Fibroblast of skin of right biceps (primary cell): ENCODE measurements at regions not wholly inside any gene's neighbourhood (a gene's known extent, or its start where the extent isn't known, plus 50 kb on each side); places are given as distances from the start of the nearest gene placed in this dataset.
"Not testable (repeated sequence)": the region's sequence is repeated elsewhere in the genome, so short reads cannot be mapped to it uniquely, and the experiment has no call there.

ENCODE experiments used
- DNase-seq: peaks from one replicate; pipeline ENCODE4 v3.0.0-alpha.2; 2013

- DNase-seq = no peak
Measured at GRCh38 chr6:105688573-105688972, 285.7 kb upstream of the PREP start.

DNA sequence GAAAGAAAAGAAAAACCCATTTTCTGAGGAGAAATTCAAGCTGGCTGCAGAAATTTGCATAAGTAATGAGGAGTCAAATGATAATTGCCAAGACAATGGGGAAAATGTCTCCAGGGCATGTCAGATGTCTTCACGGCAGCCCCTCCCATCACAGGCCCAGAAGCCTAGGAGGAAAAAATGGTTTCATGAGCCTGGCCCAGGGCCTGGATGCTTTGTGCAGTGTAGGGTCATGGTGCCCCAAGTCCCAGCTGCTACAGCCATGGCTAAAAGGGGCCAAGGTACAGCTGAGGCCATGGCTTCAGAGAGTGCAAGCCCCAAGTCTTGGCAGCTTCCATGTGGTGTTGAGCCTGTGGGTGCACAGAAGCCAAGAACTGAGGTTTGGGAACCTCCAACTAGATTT lies 283.9 kb upstream of the PREP start:
- DNase-seq = not testable (repeated sequence)

DNA sequence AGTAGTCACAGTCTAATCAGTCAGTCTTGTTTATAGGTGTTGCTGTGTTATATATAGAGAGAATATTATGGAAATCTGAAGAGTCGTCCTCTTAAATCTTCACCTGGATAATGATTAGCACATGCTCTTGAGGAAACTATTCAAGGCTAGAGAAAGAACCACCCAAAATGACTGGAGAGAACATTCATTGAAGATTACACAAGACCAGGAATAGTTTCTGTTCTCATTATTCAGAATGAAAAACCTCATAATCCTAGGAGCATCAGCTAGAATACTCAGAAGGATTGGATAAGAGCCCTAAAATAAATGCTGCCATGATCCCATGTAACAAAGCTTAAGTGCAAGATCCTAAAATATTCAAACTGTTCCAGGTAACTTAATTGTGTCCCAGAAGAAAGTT lies 278.2 kb upstream of the PREP start:
- DNase-seq = no peak

GRCh38 chr6:105680131-105680530 lies 277.2 kb upstream of the PREP start:
- no peak for DNase-seq

GRCh38 chr6:105678516-105678915 lies 275.6 kb upstream of the PREP start:
- peak; percentile 16 for DNase-seq

DNA sequence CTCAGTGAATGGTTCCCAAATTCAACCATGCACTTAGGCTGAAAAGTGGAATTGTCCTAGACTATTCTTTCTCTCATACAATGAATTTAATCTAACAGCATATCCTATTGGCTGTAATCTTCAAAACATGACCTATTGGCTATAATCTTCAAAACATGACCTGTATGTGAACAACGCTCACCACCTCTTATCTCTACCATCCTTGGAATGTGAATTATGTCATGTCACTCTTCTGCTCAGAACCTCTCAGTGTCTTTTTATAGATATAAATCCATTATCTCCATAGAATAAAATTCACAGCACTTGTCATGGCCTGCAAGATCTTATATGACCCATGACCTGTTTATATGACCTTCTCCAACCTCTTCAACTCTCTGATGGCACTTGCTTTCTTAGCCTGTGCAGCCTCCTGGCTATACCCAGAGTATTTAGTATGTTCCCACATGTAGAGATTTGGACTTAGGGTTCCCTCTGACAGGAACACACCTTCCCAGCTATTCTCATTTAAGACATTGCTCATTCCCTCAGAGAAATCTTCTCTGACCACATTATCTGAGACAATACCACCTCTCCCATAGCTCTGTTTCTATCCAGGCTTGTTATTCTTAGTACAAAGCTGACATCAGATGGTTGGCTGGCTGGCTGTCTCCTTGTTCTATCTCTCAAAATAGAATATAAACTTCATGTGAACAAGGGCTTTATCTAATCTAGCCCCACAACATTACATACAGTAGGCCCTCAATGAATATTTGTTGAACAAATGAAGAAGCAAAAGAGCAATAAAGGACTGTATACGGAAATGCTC lies 275.0 kb upstream of the PREP start:
- DNase-seq = peak; percentile 6

DNA sequence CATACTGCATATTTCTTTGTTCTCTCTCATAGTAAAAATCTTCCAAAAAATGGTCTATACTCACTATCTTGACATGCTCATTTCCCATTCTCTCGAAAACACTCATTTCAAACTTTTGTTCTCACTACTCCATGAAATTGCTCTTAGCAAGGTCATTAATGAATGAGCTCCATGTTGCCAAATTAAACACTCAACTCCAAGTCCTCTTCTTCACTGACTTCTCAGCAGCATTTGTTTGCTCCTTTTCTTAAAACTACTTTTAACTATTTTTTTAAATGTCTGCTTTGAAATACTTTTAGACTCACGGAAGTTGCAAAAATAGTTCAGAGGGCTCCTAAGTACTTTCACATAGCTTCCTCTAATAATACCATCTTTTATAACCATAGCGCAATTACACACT lies 274.0 kb upstream of the PREP start:
- no peak for DNase-seq

DNA sequence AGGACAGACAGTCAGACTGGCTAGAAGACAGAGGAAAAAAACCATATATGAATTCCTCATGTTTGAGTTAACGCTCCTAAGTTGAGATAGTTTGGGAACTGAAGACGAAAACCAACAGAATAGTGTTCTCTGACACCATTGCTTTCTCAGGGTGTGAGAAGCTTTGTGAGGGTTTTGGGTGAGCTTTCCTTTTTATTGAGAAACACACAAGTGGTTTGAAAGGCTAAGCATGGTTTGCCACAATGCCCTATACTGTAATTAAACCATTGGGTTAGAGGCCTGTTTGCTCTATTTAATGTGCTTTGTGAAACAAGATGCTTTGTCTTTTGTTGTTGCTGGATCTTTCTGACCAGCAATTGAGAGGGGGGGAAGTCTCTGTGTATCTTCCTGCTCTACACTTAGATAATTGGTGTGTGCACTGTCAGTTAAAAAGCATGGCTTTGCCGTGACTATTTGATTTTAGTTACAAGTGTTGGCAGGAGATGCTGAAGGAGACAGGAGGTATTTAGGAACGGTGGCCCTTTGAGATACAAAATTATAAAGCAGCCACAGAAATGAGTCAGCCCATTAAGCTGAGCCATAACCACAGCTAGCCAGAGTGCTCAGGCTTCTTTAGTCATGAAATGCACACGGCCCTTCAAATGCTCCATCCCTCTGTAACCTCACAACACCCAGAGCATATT lies 273.0 kb upstream of the PREP start:
- DNase-seq = peak; percentile 95

- not testable (repeated sequence) for DNase-seq
Measured at GRCh38 chr6:105672856-105673538, 270.1 kb upstream of the PREP start.

DNA sequence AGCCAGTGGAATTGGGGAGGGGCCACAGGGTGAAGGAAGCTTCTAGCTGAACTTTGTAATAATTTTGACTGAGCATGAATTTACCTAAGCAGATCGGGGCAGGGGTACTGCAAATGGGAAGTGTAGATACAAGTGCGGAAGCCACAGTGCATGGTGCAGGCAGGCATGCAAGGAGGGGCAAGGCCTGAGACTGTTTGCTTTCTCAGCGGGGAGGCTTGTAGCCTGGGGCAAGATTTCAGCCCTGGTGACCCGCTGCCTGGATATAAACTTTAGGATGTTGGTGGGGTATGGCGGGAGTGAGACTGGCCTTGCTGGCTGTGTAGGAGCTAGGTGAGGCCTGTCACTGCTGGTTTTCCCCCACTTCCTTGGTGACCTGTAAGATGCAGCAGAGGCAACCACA lies 266.4 kb upstream of the PREP start:
- no peak for DNase-seq

DNA sequence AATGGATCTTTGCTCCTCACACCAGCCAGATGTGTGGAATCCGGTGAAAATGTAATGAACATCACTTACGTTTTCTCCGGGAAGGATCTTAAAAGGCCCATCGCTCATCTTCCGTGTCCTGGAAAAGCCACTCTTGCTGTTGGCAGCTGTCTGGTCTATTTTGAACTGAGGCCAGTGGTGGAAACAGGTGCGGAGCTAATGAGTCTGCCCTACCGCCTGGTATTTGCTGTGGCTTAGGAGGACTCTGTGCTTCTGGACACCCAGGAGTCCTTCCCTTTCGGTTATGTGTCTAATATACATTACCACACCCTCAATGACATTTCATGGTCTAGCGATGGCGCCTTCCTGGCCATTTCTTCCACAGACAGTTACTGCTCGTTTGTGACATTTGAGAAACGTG lies 264.2 kb upstream of the PREP start:
- DNase-seq = no peak

- DNase-seq = no peak
Measured at GRCh38 chr6:105664931-105665330, 262.0 kb upstream of the PREP start.

DNA sequence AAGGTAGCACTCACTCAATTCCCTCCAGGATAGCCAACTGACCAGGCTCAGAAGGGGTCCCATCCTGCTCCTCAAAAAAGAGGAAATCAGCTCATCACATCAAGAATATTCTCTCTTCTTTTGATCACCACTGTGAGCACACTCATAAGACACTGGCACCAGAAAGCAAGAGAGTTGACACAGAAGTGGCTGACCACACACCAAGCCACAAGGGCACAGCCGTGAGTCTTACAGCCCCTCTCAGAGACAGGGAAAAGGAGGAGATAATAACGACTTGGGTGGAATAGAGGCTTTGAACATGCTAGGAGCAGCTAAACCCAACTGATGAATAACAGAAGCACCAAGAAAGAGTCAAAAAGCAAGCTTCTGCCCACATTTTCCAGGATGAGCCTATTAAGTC lies 249.1 kb upstream of the PREP start:
- no peak for DNase-seq

DNA sequence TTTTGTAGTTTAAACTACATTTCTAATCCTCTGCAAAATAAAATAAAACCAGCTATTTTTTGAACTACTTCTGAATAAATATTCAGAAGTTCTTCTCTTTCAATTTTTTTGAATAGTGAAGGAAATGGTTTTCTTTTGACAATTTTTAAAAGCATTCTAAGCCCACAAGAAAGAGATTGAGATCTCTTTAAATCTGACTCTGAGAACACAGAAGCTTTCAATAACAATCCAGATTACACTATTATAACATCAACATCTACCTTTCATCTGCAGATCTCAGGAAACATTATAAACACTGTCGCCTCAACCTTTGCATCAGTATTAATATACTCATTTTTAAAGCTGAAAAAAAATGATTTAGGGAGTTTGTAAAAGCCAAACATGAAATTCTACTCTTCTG lies 247.5 kb upstream of the PREP start:
- no peak for DNase-seq

DNA sequence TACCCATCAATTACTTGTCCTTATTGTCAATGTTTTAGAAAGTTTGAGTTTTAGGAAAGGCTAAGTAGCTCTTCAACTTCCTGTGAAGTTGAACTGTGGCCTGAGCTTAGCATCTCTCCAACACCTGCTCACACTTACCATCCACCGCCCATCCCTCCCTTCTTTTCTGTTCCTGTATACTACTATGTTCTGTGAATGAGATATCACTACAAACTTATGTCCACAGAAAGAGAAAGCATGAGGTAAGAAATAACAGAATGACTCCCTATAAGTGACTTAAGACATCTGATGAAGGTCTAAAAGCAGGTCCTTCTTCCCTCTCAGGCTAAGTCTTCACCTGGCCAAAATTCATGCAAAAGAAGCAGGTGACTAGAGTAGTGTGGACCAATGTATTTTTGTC lies 246.3 kb upstream of the PREP start:
- DNase-seq = no peak

GRCh38 chr6:105648276-105648675 lies 245.4 kb upstream of the PREP start:
- no peak for DNase-seq

DNA sequence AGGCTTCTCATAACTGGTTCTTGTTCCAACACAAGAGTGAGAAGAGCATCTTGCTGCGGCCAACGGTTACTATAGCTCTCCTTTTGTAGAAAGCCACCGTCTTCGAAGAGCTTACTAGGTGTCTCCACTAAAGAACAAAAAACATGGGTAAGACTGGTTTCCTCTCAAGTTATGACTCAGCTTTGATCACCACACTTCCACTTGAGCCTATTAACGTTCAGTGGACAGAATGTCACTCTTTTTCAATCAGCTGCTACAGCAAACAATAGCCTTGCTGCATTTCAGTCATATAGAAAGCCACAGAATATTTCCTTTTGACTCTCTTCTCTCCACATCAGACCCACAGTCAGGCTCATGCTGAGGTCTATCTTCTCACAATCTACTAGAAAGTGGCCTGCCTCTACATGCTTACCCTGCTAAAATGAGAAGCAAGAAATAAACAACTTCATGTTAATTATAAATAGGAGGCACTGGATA lies 243.5 kb upstream of the PREP start:
- DNase-seq = peak; percentile 6

GRCh38 chr6:105645958-105646357 lies 243.1 kb upstream of the PREP start:
- DNase-seq = no peak

DNA sequence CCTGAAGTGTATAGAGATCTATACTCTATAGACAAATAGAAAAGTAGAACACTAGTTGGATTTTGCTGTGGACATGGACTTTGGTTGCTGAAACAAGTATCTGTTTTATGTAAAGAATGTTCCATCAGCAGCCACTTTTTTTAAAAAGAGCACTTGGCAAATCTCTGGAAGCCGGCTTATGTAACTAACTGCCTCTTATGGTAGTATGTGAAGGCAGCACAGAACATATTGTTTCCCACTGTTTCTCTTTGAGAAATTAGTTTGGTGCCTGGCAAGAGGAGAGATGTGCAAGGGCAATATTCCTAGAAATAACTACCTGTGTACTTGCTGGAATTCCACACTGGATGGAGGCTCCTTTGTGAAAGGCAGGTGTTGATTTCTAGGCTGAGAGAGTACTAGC lies 242.3 kb upstream of the PREP start:
- no peak for DNase-seq

GRCh38 chr6:105644691-105645090 lies 241.8 kb upstream of the PREP start:
- DNase-seq = no peak

DNA sequence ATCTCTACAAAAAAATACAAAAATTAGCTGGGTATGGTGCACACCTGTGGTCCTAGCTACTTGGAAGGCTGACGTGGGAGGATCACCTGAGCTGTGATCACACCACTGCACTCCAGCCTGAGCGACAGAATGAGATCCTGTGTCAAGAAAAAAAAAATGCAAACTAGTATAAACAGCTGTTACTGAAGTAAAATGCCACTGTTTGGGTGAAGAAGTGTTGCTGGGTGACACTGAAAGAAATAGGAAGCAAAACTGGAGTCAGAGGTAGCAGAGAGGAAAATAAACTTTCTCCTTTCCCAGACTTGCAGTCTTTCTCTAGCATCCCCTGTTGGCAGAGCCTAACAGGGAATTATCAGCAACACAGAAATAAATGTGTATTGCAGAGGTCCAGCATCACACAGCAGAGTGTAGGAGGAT lies 241.2 kb upstream of the PREP start:
- no peak for DNase-seq

DNA sequence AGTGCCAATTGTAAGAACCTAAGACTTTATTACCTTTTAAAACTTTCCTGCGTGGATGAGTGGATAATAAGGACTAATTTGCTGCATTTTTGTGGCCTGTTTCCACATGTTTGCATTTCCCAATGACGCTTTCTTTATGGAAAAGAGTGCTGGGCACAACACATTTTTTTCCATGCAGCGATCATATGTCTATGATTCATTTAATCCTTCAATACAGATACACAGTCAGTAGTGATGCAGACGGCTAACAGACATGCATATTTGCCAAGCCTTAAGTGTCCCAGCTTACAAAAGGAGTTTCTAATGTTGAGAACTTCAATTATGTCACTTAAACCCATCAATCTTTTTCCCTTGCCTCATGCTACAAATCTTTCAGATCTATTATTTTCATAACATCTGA lies 239.8 kb upstream of the PREP start:
- DNase-seq = peak; percentile 76

- no peak for DNase-seq
Measured at GRCh38 chr6:105641504-105641903, 238.6 kb upstream of the PREP start.

DNA sequence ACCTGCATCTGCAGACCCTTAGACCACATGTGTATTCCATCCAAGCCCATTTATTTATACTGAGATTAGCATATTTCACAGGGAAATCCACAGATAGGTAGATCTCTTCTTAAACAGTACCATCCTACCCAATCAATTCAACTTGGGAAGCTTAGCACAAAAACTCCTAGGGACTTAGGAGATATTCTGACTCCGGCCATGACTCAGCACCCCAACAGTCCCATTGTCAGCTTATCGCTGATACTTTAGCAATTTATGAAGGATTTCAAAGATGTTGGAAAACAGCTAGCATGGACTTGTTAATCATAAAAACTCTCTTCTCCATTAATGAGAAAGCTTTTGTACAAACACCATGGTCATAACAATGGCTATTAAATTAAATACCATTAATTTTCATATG lies 236.2 kb upstream of the PREP start:
- DNase-seq = no peak
